NB4 (cell line): ENCODE measurements at regions not wholly inside any gene's neighbourhood (a gene's known extent, or its start where the extent isn't known, plus 50 kb on each side); places are given as distances from the start of the nearest gene placed in this dataset.

Experiments used
- POLR2A ChIP-seq: IDR thresholded peaks from 2 replicates; pipeline ENCODE4 v1.6.1; 2011; ENCODE audit warnings: mild to moderate bottlenecking; ENCODE audit not compliant: insufficient read length; ENCODE audit errors: extremely low read depth
- TF ChIP-seq, protein P1 (sequence below): IDR thresholded peaks from 2 replicates; pipeline ENCODE4 v1.6.1; 2011; ENCODE audit warnings: low read depth, low read length
- TF ChIP-seq, protein P2 (sequence below): IDR thresholded peaks from one replicate; pipeline ENCODE4 v1.5.1; 2012; ENCODE audit warnings: low read depth, low read length

GRCh38 chr10:29720149-29720548 is 85.4 kb upstream of the SVIL start:
- TF ChIP-seq POLR2A = no peak
- TF ChIP-seq, protein P1, sequence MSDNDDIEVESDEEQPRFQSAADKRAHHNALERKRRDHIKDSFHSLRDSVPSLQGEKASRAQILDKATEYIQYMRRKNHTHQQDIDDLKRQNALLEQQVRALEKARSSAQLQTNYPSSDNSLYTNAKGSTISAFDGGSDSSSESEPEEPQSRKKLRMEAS = no peak
- TF ChIP-seq, protein P2, sequence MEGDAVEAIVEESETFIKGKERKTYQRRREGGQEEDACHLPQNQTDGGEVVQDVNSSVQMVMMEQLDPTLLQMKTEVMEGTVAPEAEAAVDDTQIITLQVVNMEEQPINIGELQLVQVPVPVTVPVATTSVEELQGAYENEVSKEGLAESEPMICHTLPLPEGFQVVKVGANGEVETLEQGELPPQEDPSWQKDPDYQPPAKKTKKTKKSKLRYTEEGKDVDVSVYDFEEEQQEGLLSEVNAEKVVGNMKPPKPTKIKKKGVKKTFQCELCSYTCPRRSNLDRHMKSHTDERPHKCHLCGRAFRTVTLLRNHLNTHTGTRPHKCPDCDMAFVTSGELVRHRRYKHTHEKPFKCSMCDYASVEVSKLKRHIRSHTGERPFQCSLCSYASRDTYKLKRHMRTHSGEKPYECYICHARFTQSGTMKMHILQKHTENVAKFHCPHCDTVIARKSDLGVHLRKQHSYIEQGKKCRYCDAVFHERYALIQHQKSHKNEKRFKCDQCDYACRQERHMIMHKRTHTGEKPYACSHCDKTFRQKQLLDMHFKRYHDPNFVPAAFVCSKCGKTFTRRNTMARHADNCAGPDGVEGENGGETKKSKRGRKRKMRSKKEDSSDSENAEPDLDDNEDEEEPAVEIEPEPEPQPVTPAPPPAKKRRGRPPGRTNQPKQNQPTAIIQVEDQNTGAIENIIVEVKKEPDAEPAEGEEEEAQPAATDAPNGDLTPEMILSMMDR = no peak
